ENCODE measurements at regions not wholly inside any gene's neighbourhood (a gene's known extent, or its start where the extent isn't known, plus 50 kb on each side); places are given as distances from the start of the nearest gene placed in this dataset.

DNA sequence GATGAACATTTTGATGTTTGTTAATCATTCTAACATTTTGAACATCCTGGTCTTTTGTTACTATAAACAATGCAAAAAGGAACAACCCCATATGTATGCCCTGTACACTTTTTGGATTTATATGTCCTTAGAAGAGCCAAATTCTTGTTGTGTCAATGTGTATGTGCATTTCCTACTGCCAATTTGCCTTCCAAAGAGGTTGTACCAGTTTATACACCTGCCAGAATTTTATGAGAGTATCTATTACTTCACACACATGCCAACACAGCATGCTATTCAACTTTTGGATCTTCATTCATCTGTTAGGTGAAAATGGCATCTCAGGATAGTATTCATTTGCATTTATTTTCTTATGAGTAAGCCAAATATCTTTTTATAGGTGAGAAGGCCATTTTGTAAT lies 162.0 kb upstream of the SEMA6A start:
- no peaks in the 10 kb centered on the region for H3K9me1 ChIP-seq (replicated peaks; ENCODE audit: control insufficient read depth, extremely low read depth, insufficient read depth, low read length)
- CTCF ChIA-PET: no interaction called here
- H3K9ac ChIP-seq (replicated peaks; ENCODE audit: extremely low read depth, insufficient read depth, low read length): no peak overlapping the region
- no peaks in the 10 kb centered on the region for H3K79me2 ChIP-seq (ENCODE audit: control insufficient read depth, insufficient read depth, low read length)
- H3K36me3 ChIP-seq (ENCODE audit: control insufficient read depth in 2 of 2, extremely low read depth in 1 of 2, insufficient read depth in 2 of 2, low read length in 2 of 2): no peaks in the 10 kb centered on the region
- no peak overlapping the region for H3K27ac ChIP-seq (ENCODE audit: insufficient read depth, low read depth, low read length)
- no peak overlapping the region for H3K4me3 ChIP-seq (replicated peaks in 1 of 3; ENCODE audit: insufficient read depth in 1 of 3, low read depth in 1 of 3, low read length in 3 of 3)
- H2AFZ ChIP-seq (ENCODE audit: low read depth, low read length): no peak overlapping the region
- intact Hi-C loops (cut with micrococcal nuclease): no loop called here
- no peak for DNase-seq (ENCODE audit: low read depth, low spot score)
- H3K9me3 ChIP-seq (replicated peaks; ENCODE audit: control insufficient read depth, insufficient read depth, low read length): no peaks in the 10 kb centered on the region
- H4K20me1 ChIP-seq (replicated peaks; ENCODE audit: control insufficient read depth, extremely low read depth, insufficient read depth, low read length): no peaks in the 10 kb centered on the region
- BruUV-seq (replicated peaks): no TSS peak
- POLR2A ChIA-PET: no interaction called here
- H3K27me3 ChIP-seq (ENCODE audit: control insufficient read depth in 2 of 2, insufficient read depth in 2 of 2, low read length in 2 of 2): no peaks in the 10 kb centered on the region
- H3K4me2 ChIP-seq (ENCODE audit: insufficient read depth, low read length): no peak overlapping the region
- FAIRE-seq: no peak
- dilution Hi-C loops (cut with MboI; ENCODE audit: extremely low pct_ligation_motif_present, low sequenced_read_pairs): no loop called here
- no peaks in the 10 kb centered on the region for H3K4me1 ChIP-seq (ENCODE audit: control insufficient read depth, extremely low read depth, insufficient read depth, low read length)
- TF ChIP-seq POLR2AphosphoS5 (IDR thresholded peaks at IDR 0.05; ENCODE audit: insufficient read depth, low read depth, low read length): no peak
- TF ChIP-seq JUN (IDR thresholded peaks at IDR 0.05; ENCODE audit: borderline replicate concordance, insufficient read depth, insufficient read length, low read depth): no peak
- TF ChIP-seq GATA2 (IDR thresholded peaks at IDR 0.05; ENCODE audit: insufficient read depth, insufficient read length, low read depth, low read length): no peak
- TF ChIP-seq MYC (IDR thresholded peaks at IDR 0.05; ENCODE audit: low read depth, low read length): no peak
- TF ChIP-seq FOS (IDR thresholded peaks at IDR 0.05; ENCODE audit: borderline replicate concordance, insufficient read depth, low read length): no peak
- no peak for TF ChIP-seq POLR2A (IDR thresholded peaks at IDR 0.05; ENCODE audit: low read depth, low read length)
- TF ChIP-seq, protein P1, sequence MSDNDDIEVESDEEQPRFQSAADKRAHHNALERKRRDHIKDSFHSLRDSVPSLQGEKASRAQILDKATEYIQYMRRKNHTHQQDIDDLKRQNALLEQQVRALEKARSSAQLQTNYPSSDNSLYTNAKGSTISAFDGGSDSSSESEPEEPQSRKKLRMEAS (IDR thresholded peaks at IDR 0.05; ENCODE audit: insufficient read depth, insufficient read length): no peak
- TF ChIP-seq, protein P2, sequence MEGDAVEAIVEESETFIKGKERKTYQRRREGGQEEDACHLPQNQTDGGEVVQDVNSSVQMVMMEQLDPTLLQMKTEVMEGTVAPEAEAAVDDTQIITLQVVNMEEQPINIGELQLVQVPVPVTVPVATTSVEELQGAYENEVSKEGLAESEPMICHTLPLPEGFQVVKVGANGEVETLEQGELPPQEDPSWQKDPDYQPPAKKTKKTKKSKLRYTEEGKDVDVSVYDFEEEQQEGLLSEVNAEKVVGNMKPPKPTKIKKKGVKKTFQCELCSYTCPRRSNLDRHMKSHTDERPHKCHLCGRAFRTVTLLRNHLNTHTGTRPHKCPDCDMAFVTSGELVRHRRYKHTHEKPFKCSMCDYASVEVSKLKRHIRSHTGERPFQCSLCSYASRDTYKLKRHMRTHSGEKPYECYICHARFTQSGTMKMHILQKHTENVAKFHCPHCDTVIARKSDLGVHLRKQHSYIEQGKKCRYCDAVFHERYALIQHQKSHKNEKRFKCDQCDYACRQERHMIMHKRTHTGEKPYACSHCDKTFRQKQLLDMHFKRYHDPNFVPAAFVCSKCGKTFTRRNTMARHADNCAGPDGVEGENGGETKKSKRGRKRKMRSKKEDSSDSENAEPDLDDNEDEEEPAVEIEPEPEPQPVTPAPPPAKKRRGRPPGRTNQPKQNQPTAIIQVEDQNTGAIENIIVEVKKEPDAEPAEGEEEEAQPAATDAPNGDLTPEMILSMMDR (IDR thresholded peaks at IDR 0.05; ENCODE audit: extremely low read depth in 1 of 2, insufficient read depth in 1 of 2, low read depth in 1 of 2, low read length in 2 of 2): no peak
- no peak for TF ChIP-seq EZH2 (IDR thresholded peaks at IDR 0.05; ENCODE audit: borderline replicate concordance, low read depth, low read length, severe bottlenecking)
